HUES64 (cell line): ENCODE measurements at regions not wholly inside any gene's neighbourhood (a gene's known extent, or its start where the extent isn't known, plus 50 kb on each side); places are given as distances from the start of the nearest gene placed in this dataset.

Source experiments
- H3K27ac ChIP-seq: 2 replicates; pipeline ENCODE4 v1.7.0; 2013; ENCODE audit warnings: low read depth, low read length, inconsistent platforms
- H3K27me3 ChIP-seq: 2 replicates; pipeline ENCODE4 v1.6.1; 2013; ENCODE audit warnings: mild to moderate bottlenecking, low read length; ENCODE audit not compliant: insufficient read depth
- H3K36me3 ChIP-seq: 2 replicates; pipeline ENCODE4 v1.6.1; 2013; ENCODE audit warnings: mild to moderate bottlenecking, low read length; ENCODE audit not compliant: insufficient read depth
- H3K4me1 ChIP-seq: 2 replicates; pipeline ENCODE4 v1.6.1; 2013; ENCODE audit warnings: mild to moderate bottlenecking, low read length, moderate library complexity; ENCODE audit not compliant: insufficient read depth
- H3K4me3 ChIP-seq: 2 replicates; pipeline ENCODE4 v1.5.1; 2013; ENCODE audit warnings: mild to moderate bottlenecking, low read length, moderate library complexity
- H3K9ac ChIP-seq: 2 replicates; pipeline ENCODE4 v1.6.1; 2013; ENCODE audit warnings: mild to moderate bottlenecking, low read depth, low read length
- H3K9me3 ChIP-seq: 2 replicates; pipeline ENCODE4 v1.6.1; 2013; ENCODE audit warnings: low read depth, low read length; ENCODE audit not compliant: insufficient read depth
- WGBS: fragments of 150-250, 120-280 bp; methylation state at CpG from one replicate; pipeline ENCODE4 v1.1.7; 2013; ENCODE audit warnings: missing lambda C conversion rate; 5-methylcytosine and 5-hydroxymethylcytosine counted together

DNA sequence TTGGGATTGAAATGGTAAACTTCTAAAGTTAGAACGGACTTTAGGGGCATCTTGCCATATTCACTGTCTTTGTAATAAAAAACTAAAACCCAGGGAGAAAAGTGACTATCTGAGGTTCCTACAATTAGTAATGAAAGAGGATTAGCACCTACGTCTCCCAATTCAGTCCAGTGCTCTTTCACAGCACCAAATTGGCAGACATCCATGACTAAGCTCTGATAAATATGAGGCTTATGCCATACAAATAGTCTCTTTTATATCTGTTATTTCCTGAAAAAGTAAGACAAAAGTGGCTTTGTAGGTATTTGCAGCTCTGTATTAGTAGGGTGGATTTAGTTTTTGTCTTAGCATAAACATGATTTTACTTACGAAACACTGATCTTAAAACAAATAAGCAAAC, 315.0 kb upstream of the NRIP1 start:
- no peaks in the 10 kb centered on the region for H3K27me3 ChIP-seq
- 100% methylated on average over 1 of the region's 3 CpGs for WGBS
- H3K36me3 ChIP-seq: no peaks in the 10 kb centered on the region
- no peak overlapping the region for H3K27ac ChIP-seq
- H3K9ac ChIP-seq: no peak overlapping the region
- no peak overlapping the region for H3K4me3 ChIP-seq
- H3K4me1 ChIP-seq: no peaks in the 10 kb centered on the region
- 0 out of 2 replicates have a peak, but pooled peaks cover 13% of the 10 kb centered on the region for H3K9me3 ChIP-seq

DNA sequence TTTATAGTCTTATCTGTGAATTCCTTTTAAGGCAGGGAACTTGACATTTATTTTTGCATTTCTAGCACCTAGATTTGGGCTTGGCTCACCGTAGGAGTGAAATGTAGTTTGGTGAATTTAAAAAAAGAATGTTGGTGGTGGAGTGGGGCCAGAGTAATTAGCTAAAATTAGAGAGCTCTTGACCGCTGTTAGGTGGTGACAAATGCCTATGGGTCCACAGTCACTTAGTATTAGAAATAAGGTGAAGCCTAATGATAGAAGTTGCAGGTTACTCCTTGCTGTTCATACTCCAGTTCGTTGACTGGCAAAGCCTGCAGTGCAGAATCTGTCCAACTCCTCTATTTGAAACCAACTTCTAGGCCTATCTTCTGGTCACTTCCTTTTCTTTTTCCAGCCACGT, 318.8 kb upstream of the NRIP1 start:
- no peaks in the 10 kb centered on the region for H3K27me3 ChIP-seq
- 94% methylated on average over 4 of the region's 4 CpGs for WGBS
- no peaks in the 10 kb centered on the region for H3K4me1 ChIP-seq
- no peak overlapping the region for H3K27ac ChIP-seq
- no peak overlapping the region for H3K9ac ChIP-seq
- H3K9me3 ChIP-seq: 0 out of 2 replicates have a peak, but pooled peaks cover 3% of the 10 kb centered on the region
- no peak overlapping the region for H3K4me3 ChIP-seq
- no peaks in the 10 kb centered on the region for H3K36me3 ChIP-seq

DNA sequence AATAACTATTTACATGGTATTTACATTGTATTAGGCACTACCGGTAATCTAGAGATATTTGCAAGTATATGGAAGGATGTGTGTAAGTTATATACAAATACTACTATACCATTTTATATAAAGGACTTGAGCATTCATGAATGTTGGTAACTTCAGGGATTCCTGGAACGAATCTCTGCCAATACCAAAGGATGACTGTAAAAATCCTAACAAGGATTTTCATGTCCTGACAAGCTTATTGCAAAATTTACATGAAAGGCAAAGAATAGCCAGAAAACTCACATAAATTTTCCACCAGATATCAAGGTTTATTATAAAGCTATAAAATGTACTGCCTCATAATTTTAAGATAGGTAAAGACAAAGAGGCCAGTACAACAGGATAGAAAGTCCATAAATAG, 325.2 kb upstream of the NRIP1 start:
- no peaks in the 10 kb centered on the region for H3K27me3 ChIP-seq
- H3K27ac ChIP-seq: no peak overlapping the region
- H3K36me3 ChIP-seq: no peaks in the 10 kb centered on the region
- H3K4me3 ChIP-seq: no peak overlapping the region
- 89% methylated on average over 1 of the region's 2 CpGs for WGBS
- peaks cover 4% of the 10 kb centered on the region; the same call in 1 of the 2 replicates for H3K4me1 ChIP-seq
- no peaks in the 10 kb centered on the region for H3K9me3 ChIP-seq
- no peak overlapping the region for H3K9ac ChIP-seq

DNA sequence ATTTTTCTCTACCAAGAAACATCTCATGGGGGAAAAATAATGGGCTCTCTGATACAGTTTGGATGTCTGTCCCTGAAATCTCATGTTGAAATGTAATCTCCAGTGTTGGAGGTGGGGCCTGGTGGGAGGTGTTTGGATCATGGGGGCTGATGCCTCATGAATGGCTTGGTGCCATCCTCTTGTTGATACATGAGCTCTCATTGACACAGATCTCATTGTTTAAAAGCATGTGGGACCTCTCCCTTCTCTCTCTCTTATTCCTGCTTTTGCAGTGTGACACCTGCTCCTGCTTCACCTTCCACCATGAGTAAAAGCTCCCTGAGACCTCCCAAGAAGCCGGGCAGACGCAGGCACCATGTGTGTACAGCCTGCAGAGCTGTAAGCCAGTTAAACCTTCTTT, 332.5 kb upstream of the NRIP1 start:
- Histone ChIP-seq H3K36me3 (no peaks in the 10 kb centered on the region), H3K4me3 (no peak overlapping the region)

DNA sequence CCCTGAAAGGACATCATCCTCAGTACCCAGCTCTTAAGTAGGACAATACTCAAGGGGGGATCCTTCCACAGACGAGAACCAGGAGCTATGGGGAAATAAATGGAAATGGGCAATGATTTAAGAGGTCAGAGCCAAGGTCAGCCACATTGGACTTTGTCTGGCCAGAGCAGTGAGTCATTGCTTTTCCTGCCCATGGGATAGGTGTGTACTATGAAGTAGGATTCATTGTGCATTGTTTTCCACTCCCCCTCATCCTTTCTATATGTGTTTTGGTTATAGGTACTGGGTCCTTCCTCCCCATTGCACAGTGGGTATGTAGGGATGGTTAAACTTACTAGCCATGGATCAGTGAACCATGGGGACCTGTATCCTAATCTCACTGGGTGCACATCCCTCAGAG, 328.9 kb upstream of the USP25 start:
- no peaks in the 10 kb centered on the region for H3K36me3 ChIP-seq
- 96% methylated on average over 1 of the region's 1 CpG for WGBS

More for the DNA sequence above, 332.5 kb upstream of the NRIP1 start:
- Histone ChIP-seq H3K27ac (no peak overlapping the region), H3K9ac (no peak overlapping the region), H3K9me3 (no peaks in the 10 kb centered on the region), H3K4me1 (peaks cover 13% of the 10 kb centered on the region; the same call in 1 of the 2 replicates), H3K27me3 (no peaks in the 10 kb centered on the region)
- WGBS: 95% methylated on average over 2 of the region's 2 CpGs

DNA sequence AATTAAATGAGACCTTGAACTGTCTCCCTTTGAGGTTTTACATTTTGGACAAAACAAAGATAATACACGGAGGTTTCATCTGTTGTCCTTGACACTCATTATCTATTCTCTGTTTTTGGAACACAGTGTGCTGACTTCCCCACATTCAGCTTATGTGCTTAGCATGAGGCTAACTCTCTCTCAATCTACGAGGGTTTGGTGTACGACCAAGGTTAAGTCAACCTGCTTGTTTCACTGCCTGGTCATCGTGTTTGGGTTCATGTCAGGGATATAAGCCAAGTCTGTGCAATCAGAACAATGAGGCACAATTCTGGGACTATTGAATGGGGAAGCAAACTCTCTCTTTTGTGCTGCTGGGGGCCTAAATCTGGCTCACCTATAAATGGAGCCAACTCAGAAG, 328.5 kb upstream of the USP25 start:
- Histone ChIP-seq H3K4me1 (no peaks in the 10 kb centered on the region), H3K9me3 (no peaks in the 10 kb centered on the region), H3K27me3 (no peaks in the 10 kb centered on the region), H3K36me3 (no peaks in the 10 kb centered on the region), H3K27ac (no peak overlapping the region), H3K4me3 (no peak overlapping the region), H3K9ac (no peak overlapping the region)
- 92% methylated on average over 4 of the region's 4 CpGs for WGBS

More for the DNA sequence above, 328.9 kb upstream of the USP25 start:
- Histone ChIP-seq H3K9me3 (no peaks in the 10 kb centered on the region), H3K27ac (no peak overlapping the region), H3K9ac (no peak overlapping the region), H3K27me3 (no peaks in the 10 kb centered on the region), H3K4me1 (0 out of 2 replicates have a peak, but pooled peaks cover under 1% of the 10 kb centered on the region), H3K4me3 (no peak overlapping the region)

DNA sequence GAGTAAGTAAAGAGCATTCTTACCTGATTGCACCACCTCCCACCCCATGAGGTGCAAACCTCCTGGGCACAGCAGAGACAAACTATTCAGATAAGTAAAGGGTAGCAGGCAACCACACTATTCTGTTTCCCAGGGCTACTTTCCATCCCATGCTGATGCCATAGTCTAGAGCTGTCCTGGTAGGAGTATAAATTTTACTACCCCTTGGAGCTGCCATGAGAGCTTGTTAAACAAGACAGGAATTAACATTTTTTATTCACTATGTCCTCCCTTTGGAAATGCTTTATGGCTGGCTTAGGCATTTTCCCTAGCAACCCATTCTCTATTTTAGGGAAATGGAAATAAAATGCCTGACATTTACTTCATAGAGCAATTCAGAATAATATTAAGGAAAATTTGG, 324.6 kb upstream of the USP25 start:
- Histone ChIP-seq H3K36me3 (no peaks in the 10 kb centered on the region), H3K9ac (no peak overlapping the region), H3K4me1 (no peaks in the 10 kb centered on the region), H3K4me3 (no peak overlapping the region), H3K27ac (no peak overlapping the region), H3K9me3 (no peaks in the 10 kb centered on the region), H3K27me3 (no peaks in the 10 kb centered on the region)

DNA sequence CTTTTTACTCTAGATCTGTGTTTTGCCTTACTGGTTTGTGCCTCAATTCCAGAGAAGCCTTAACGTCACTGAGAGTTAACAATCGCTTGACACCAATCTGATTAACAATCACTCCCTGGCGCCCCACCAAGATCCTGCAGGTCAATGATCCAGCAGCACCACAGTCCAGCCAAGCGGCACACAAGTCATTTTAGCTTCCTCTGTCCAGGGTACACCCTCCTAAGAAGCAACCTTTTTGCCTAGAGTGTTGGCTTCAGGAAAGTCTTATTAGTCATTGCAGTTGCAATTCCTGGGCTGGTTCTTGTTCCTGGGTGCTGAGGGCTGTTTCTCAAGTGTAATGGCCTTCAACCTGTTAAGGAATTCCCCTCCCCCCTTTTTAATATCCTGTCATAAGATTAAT, 323.0 kb upstream of the USP25 start:
- H3K4me1 ChIP-seq: no peaks in the 10 kb centered on the region
- no peaks in the 10 kb centered on the region for H3K9me3 ChIP-seq
- H3K9ac ChIP-seq: no peak overlapping the region
- 88% methylated on average over 4 of the region's 4 CpGs for WGBS
- no peaks in the 10 kb centered on the region for H3K36me3 ChIP-seq
- H3K27ac ChIP-seq: no peak overlapping the region
- no peak overlapping the region for H3K4me3 ChIP-seq
- no peaks in the 10 kb centered on the region for H3K27me3 ChIP-seq

DNA sequence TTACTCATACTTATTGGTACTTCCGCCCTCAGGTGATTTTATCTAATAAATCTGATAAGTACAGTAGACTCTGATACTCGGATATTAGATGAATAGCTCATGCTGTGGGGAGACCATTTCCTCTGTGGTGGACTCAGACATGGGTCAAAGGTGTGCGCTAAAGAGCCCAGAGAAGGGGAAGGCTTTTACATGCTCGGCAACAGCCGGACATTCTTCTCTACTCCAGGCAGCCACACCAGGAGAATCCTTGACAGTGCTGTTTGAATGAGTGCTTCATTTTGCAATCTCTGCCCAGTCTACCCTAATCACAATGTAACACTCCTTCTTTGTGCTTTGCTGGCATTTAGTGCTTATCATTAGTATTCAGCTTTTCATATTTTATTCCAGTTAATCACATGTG, 322.2 kb upstream of the USP25 start:
- Histone ChIP-seq H3K9ac (no peak overlapping the region), H3K4me1 (no peaks in the 10 kb centered on the region), H3K27ac (no peak overlapping the region), H3K4me3 (no peak overlapping the region), H3K36me3 (no peaks in the 10 kb centered on the region), H3K9me3 (no peaks in the 10 kb centered on the region), H3K27me3 (no peaks in the 10 kb centered on the region)
- WGBS: 96% methylated on average over 4 of the region's 5 CpGs

DNA sequence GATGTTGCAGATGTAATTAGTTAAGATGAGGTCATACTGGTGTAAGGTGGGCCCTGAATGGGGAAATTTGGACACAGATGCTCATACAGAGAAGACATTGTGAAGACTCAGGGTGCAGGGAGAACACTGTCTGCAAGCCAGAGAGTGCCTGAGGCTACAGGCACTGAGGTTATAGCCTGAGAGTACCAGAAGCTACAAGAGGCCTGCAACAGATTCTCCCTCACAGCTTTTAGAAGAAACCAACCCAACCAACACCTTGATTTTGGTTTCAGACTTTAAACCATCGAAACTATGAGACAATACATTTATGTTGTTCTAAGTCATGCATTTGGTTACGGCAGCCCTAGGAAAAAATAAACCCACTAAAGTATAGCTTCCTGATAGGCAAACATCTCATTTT, 321.7 kb upstream of the USP25 start:
- H3K27ac ChIP-seq: no peak overlapping the region
- no peaks in the 10 kb centered on the region for H3K27me3 ChIP-seq
- no peak overlapping the region for H3K9ac ChIP-seq
- H3K4me1 ChIP-seq: no peaks in the 10 kb centered on the region
- 100% methylated on average over 2 of the region's 2 CpGs for WGBS
- H3K36me3 ChIP-seq: no peaks in the 10 kb centered on the region
- H3K9me3 ChIP-seq: no peaks in the 10 kb centered on the region
- no peak overlapping the region for H3K4me3 ChIP-seq

DNA sequence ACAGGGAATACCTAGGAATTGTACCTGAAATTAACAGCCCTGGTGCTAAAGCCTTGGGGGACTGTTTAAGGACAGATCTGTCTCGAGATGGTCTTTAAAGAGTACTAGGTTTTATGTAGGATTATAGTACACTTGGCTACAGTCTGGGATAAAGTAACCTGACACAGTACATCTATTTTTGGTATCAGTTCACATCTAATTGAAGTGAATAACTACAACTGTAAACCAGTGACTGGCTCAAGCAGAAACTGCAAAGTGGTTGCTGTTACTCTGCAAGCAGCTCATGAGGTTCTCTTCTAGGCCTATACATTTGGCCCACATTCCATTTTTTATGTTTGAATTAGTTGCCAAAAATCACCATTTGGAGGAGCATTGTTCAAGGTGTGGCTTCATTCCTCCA, 320.8 kb upstream of the USP25 start:
- no peak overlapping the region for H3K27ac ChIP-seq
- H3K4me3 ChIP-seq: no peak overlapping the region
- 88% methylated on average over 1 of the region's 1 CpG for WGBS
- H3K36me3 ChIP-seq: no peaks in the 10 kb centered on the region
- H3K9me3 ChIP-seq: no peaks in the 10 kb centered on the region
- no peaks in the 10 kb centered on the region for H3K27me3 ChIP-seq
- H3K4me1 ChIP-seq: no peaks in the 10 kb centered on the region
- H3K9ac ChIP-seq: no peak overlapping the region

DNA sequence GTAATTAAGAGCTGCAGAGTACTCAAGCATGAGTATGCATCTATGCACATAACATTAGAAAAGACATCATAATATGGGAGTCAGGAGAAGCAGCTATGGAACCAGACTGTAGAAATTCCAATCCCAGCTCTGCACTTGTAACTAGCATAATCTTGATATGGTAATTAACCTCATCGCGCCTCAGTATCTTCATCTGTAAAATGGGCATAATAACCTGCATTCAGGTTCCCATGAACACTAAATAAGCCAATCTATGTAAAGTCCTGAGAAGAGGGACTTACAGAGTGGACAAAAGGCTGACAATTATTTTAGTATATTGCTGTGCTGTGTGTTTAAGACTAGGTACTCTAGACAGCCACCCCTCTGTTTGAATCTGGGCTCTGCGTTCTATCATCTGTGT, 318.9 kb upstream of the USP25 start:
- H3K9me3 ChIP-seq: no peaks in the 10 kb centered on the region
- H3K27me3 ChIP-seq: no peaks in the 10 kb centered on the region
- no peak overlapping the region for H3K4me3 ChIP-seq
- no peaks in the 10 kb centered on the region for H3K36me3 ChIP-seq
- H3K27ac ChIP-seq: no peak overlapping the region
- no peak overlapping the region for H3K9ac ChIP-seq
- H3K4me1 ChIP-seq: peaks cover 6% of the 10 kb centered on the region
- 95% methylated on average over 3 of the region's 3 CpGs for WGBS
